HG03196 (cell line): ENCODE measurements at regions not wholly inside any gene's neighbourhood (a gene's known extent, or its start where the extent isn't known, plus 50 kb on each side); places are given as distances from the start of the nearest gene placed in this dataset.
A peak's percentile ranks its signal among the peaks of the same experiment; 100 is the strongest.

Experiments used
- ATAC-seq: cut with Tn5 transposase; IDR thresholded peaks from one replicate; pipeline ENCODE4 v1.9.1; 2021; ENCODE audit not compliant: unreplicated experiment

DNA sequence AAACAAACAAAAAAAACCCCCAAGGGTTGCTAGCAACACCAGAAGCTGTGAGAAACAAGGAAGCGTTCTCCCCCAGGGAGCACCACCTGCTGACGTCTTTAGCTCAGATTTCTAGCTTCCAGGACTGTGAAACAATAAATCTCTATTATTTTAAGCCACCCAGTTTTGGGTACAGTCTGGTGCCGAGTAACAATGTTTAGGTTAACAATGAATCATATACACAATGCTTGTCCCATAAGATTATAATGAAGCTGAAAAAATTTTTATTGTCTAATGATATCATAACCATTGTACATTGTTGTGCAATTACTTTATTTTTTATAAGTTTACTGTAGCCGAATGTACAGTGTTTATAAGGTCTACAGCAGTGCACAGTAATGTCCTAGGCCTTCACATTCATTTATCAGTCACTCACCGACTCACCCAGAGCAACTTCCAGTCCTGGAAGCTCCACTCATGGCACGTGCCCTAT, 72.1 kb upstream of the CAB39 start:
- ATAC-seq = no peak

DNA sequence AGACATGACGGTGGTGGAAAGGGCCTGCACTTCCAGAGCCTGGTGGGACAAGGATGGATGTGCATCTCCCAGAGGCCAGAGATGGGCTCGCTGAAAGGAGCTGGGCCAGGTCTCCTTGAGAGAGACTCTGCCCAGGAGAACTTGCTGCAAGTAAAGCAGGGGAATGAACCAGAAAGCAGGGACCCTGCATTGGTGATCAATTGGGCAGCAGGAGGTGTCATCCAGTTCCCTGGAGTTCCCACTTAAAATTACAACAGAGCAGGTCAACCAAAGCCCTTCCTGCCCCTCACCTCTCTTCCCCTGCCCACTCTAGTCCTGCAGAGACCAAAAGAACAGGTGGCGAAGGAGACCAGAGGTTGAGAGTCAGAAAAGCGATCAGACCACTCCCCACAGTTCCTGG, 69.7 kb upstream of the CAB39 start:
- ATAC-seq = no peak

DNA sequence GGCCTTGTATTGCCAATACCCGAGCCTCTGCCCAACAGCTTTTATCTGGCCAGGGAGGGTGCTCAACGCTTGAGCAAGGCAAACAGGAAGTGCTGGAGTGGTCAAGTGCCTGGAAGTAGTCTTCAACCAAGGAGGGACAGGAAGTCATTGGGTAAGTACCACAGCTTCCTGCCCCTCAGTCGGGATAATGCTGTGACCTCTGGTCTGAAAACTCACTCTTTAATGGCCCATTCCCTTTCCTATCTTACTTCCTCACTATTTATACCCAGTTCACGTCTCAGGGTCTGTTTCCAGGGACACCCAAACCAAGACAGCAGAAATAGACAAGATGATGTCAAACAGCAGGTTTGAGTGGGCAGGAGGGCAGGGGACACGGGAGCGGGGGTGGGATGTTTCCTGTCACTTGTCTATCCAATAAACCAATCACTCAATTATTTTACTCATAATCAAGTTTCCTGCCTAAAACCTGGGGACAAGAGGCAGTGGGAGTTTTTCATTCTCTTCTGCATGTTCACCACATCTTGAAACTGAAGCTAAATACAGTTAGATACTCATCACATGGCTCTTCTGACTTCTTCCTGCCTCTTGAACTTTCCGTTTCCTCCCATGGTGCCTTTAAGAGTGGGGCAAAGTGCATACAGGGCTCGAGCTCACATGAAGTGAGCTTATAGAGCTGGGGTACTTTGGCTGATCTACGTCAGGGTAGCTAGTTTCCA, 68.9 kb upstream of the CAB39 start:
- peak; percentile 81 for ATAC-seq

DNA sequence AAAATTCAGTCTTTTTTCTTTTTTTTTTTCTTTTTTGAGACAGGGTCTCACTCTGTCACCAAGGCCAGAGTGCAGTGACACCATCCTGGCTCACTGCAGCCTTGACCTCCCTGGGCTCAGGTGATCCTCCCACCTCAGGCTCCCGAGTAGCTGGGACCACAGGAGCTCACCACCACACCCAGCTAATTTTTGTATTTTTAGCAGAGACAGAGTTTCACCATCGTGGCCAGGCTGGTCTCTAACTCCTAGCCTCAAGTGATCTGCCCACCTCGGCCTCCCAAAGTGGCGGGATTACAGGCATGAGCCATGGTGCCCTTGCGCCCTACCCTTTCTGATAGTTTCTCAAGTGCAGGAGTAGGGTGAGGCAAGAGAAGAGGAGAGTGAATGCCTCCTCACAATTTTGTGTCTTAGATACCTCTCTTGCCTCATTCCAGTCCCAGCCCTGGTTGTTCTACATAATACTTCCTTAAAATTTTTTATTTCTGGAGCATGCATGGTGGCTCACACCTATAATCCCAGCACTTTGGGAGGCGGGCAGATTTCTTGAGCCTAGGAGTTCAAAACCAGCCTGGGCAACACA, 68.2 kb upstream of the CAB39 start:
- ATAC-seq = no peak

DNA sequence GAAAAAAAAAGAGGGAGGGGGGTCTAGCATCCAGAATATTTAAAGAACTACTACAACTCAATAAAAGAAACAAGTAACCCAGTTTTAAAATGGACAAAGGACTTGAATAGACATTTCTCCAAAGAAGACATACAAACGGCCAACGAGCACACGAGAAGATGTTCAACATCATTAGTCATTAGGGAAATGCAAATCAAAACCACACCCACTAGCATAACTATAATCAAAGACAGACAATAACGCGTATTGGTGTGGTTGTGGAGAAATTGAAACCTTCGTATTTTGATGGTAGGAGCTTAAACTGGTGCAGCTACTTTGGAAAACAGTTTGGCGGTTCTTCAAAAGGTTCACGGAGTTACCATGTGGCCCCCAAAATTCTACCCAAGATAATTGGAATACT, 64.3 kb upstream of the CAB39 start:
- no peak for ATAC-seq

DNA sequence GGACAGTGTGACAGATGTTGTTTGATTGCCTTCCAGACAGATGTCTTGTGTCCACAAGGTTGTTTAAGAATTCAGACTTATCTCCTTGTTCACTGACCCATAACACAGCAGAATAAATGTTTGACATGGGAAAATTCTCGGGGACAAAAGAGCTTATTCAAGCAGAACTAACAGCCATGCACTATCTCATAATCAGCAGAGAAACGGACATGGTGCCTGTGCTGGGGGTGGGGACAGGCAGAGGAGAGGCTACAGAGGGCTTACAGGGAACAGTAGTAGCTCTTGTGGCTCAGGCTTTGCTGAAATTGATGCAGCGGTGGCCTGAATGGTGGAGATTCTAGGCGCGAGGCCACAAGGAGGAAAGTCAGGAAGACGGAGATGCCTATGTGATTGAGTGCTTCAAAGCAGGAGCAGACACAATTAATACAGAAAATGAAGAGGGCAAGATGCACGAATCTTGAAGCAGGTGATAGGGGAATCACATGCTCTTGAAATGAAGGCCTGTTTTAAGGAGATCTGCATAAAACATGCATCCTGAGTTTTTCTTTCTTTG, 62.0 kb upstream of the CAB39 start:
- ATAC-seq = peak; percentile 67

DNA sequence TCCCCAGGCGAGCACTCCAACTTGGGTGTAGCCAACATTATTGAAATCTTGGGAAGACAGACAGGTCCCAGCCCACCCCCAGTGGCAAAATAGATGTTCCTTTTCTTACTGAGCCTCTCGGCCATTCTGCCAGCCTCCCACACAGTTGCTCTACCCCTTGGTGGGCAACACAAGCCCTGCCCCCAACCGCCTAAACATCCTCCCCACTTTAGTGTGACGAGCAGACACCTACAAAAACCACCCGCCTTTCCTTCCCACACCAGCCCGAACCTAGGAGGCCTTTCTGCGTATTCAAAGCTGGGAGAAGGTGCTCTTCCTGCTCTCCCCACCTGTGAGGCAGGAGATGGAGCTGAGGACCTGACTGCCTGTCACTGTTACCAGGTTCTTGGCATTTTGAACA, 58.6 kb upstream of the CAB39 start:
- no peak for ATAC-seq

DNA sequence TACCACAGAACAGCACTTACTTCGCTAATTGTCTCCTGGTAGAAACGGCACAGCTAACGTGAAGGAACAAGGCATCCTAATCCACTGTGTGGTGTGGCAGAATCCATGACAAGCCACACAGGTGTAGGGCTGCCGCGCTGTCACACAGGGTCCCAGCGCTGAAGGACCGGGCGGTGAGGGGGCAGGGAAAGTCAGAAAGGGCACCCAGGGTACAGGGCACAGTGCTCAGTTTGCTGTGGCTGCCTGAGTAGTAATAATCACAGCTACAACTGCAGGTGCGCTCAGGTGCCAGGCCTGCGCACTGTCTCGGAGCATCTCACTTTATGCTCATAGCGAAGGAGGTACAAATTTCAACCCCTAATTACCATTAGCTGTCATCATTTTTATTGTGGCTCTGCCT, 55.2 kb upstream of the CAB39 start:
- no peak for ATAC-seq

DNA sequence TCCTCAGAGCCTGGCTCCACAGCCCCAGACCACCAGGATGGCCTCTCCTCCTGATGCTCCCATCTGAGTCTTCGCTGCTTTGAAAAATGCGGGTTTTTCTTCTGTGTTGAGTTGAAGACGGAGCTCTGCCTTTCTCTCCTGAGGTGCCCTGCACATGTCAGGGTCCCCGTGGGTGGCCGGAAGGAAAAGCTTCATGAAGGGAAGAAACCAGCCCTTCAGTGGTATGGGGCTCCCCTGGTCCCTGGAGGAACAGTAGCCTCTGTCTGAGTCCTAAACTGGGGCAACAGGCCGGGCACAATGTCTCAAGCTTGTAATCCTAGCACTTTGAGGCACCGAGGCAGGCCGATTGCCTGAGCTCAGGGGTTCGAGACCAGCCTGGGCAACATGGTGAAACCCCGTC, 54.7 kb upstream of the CAB39 start:
- ATAC-seq = no peak

DNA sequence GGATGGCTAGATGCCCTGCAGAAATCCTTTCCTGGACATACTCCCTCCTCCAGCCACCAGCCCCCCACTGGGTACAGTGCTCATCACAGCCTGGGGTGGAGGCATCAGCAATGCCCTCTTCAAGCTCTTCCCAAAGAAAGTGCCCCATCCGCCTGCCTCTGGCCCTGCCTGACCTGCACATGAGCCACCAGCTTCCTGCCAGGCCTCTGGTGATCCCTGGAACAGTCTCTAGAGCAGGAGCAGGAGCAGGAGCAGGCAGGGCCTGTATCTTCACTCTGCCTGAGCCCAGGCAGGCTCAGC, 54.1 kb upstream of the CAB39 start:
- ATAC-seq = no peak

DNA sequence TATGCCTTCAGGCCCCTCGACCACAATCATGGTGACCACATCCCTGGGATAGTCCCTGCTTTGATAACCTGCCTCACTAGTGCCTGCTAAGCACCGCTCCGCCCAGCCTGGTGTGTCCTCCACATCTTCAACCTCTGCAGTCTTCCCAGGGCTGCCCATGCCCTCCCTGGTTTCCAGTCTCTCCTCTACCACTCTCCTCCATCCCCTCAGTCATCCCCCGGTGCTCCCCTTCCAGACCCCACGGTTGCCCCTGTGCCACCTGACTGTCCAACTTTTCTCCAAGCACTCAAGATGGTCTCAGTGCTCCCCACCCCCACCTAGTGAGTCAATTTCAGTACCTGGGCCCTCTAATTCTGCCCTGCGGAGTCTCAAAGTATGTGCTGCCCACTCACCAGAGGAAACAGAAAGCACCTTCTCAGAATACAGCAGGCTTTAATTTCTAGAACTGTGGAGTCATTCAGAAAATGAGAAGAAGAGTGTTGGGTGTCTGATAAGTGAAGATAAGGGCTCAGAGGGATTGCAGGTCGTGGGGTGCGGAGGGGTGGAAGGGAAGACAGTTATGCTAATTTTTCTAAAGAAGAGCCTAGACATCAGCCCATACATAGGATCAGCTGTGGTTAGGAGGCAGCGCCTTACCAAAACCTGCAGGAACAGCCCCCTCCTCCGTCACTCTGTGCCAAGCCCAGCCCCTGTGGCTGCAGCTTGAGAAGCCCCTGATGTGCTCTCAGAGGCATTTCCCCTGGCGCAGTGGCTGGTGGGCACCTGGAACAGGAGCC, 53.6 kb upstream of the CAB39 start:
- ATAC-seq = peak; percentile 38

DNA sequence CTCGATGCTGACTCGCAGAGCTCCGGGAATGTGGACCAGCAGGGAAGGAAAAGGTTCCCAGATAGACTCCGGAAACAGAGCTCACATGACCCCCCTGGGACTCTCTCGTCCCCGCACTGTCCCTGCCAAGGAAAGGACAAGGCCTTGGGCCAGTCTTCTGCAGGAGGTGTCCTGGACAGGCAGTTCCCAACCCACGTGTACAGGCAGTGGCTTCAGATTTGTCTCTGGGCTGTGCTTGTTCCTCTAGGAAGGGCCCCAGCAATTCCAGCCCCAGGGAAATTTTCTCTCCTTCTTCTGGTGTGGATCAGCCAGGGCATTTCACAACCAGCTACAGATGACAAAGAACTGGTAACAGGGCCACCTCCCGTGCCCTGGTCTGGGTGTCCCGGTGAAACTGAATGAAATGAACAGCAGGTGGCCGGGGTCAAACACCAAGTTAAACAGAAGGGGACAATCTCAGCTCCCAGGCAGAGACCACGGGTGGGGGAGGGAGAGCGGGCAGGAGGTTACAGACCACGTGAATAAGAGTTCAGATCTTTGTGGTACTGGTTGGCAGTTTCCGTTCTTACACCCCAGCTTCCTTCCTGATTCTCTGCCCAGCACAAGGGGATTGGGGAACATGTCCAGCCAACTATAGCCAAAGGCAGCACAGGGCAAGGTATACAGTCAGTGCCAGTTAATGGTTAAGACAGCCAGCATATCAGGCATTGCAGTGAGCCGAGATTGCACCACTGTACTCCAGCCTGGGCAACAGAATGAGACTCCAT, 52.2 kb upstream of the CAB39 start:
- peak; percentile 18 for ATAC-seq

DNA sequence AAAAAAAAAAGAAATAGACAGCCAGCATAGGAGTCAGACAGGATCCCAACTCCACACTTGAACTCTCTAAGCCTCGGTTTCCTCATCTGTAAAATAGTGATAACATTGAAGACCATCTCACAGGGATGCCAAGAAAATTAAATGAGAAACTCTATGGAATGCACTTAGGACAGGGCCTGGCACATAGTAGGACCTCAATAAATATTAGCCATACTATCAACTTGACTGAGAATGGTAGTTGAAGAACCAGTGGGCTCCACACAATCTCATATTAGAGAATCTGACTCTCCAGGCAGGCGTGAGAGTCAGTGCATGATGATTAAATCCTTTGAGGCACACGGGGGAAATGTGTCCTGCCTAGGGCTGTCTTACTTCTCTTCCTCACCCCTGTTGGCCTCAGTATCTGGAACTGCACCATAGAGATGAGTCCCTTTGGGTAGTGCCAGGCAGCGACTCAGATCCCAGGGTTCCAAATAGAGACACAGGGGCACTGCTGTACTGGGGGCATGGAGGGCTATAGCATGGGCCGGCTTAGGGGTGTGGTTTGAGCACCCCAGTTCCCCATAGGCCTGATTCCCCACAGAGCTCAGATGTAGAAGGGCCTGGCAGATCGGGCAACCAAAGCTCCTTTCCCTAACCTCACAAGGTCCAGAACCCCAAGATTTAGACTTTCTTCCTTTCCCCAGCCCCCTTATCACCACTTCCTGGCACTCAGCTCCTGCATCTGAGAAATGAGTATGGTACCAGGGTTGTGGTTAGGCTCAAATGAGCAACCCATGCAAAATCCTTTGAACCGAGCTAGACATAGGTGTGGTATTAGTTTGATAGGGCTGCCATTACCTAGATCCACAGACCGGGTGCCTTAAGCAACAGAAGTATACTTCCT, 51.3 kb upstream of the CAB39 start:
- peak; percentile 42 for ATAC-seq
